Myocyte (in vitro differentiated cells): ENCODE measurements at regions not wholly inside any gene's neighbourhood (a gene's known extent, or its start where the extent isn't known, plus 50 kb on each side); places are given as distances from the start of the nearest gene placed in this dataset.
"Not testable (repeated sequence)": the region's sequence is repeated elsewhere in the genome, so short reads cannot be mapped to it uniquely, and the experiment has no call there.

Source experiments
- DNase-seq: peaks from one replicate; pipeline ENCODE4 v3.0.0-alpha.2; 2012; ENCODE audit warnings: low read depth

GRCh38 chr9:126166866-126167265, 159.8 kb upstream of the MVB12B start:
- no peak for DNase-seq

- no peak for DNase-seq
These were observed 156.9 kb upstream of the MVB12B start for GRCh38 chr9:126169736-126170135.

GRCh38 chr9:126170286-126170823, 156.3 kb upstream of the MVB12B start:
- DNase-seq = no peak

GRCh38 chr9:126171641-126172040, 155.0 kb upstream of the MVB12B start:
- DNase-seq = no peak

GRCh38 chr9:126173401-126173800, 153.2 kb upstream of the MVB12B start:
- no peak for DNase-seq

GRCh38 chr9:126173929-126174328, 152.7 kb upstream of the MVB12B start:
- no peak for DNase-seq

- no peak for DNase-seq
These were observed 143.4 kb upstream of the MVB12B start for GRCh38 chr9:126183266-126183665.

GRCh38 chr9:126190994-126191393, 135.6 kb upstream of the MVB12B start:
- not testable (repeated sequence) for DNase-seq

- no peak for DNase-seq
These were observed 127.8 kb upstream of the MVB12B start for GRCh38 chr9:126198854-126199253.

- no peak for DNase-seq
These were observed 123.3 kb upstream of the MVB12B start for GRCh38 chr9:126203313-126203712.

- DNase-seq = no peak
These were observed 122.4 kb upstream of the MVB12B start for GRCh38 chr9:126204197-126204596.

GRCh38 chr9:126204708-126205225, 121.9 kb upstream of the MVB12B start:
- DNase-seq = no peak

GRCh38 chr9:126205265-126205664, 121.4 kb upstream of the MVB12B start:
- no peak for DNase-seq

- DNase-seq = no peak
These were observed 120.7 kb upstream of the MVB12B start for GRCh38 chr9:126205845-126206498.

- DNase-seq = no peak
These were observed 119.4 kb upstream of the MVB12B start for GRCh38 chr9:126207256-126207655.

GRCh38 chr9:126208216-126208758, 118.3 kb upstream of the MVB12B start:
- no peak for DNase-seq

- no peak for DNase-seq
These were observed 115.1 kb upstream of the MVB12B start for GRCh38 chr9:126211441-126212074.

GRCh38 chr9:126215486-126215885, 111.1 kb upstream of the MVB12B start:
- no peak for DNase-seq

GRCh38 chr9:126216826-126217225, 109.8 kb upstream of the MVB12B start:
- no peak for DNase-seq

GRCh38 chr9:126217250-126217653, 109.4 kb upstream of the MVB12B start:
- no peak for DNase-seq

- DNase-seq = no peak
These were observed 108.8 kb upstream of the MVB12B start for GRCh38 chr9:126217797-126218196.

- no peak for DNase-seq
These were observed 108.1 kb upstream of the MVB12B start for GRCh38 chr9:126218359-126219125.
